ENCODE measurements at regions not wholly inside any gene's neighbourhood (a gene's known extent, or its start where the extent isn't known, plus 50 kb on each side); places are given as distances from the start of the nearest gene placed in this dataset.

- no peak overlapping the region for H3K4me3 ChIP-seq (ENCODE audit: low read length)
- DNase-seq (ENCODE audit: low read depth): no peak
- TF ChIP-seq, protein P1, sequence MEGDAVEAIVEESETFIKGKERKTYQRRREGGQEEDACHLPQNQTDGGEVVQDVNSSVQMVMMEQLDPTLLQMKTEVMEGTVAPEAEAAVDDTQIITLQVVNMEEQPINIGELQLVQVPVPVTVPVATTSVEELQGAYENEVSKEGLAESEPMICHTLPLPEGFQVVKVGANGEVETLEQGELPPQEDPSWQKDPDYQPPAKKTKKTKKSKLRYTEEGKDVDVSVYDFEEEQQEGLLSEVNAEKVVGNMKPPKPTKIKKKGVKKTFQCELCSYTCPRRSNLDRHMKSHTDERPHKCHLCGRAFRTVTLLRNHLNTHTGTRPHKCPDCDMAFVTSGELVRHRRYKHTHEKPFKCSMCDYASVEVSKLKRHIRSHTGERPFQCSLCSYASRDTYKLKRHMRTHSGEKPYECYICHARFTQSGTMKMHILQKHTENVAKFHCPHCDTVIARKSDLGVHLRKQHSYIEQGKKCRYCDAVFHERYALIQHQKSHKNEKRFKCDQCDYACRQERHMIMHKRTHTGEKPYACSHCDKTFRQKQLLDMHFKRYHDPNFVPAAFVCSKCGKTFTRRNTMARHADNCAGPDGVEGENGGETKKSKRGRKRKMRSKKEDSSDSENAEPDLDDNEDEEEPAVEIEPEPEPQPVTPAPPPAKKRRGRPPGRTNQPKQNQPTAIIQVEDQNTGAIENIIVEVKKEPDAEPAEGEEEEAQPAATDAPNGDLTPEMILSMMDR (conservative IDR thresholded peaks at IDR 0.05; ENCODE audit: low read depth, low read length): no peak
These were observed 171.9 kb upstream of the USP25 start for GRCh38 chr21:15557925-15558324.

DNA sequence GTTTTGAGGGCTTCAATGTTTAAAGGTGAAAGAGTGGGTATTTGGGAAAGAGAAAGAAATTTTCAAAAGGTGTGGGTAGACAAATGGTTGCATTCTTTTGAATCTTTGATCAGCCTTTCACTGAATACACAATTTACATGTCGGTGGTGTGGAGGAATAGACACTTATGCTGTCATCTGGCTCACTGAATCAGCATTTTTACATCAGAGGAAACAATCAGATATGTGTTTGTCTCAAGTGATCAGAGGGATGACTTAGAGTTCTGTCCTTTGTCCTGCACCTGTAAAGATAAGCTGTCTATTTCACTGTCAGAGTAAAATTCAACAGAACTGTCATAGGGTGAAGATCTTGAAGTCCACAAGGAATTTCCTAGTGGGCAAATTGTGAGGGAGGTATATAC lies 170.9 kb upstream of the USP25 start:
- DNase-seq (ENCODE audit: low read depth): no peak
- TF ChIP-seq, protein P1 (conservative IDR thresholded peaks at IDR 0.05; ENCODE audit: low read depth, low read length): no peak

DNA sequence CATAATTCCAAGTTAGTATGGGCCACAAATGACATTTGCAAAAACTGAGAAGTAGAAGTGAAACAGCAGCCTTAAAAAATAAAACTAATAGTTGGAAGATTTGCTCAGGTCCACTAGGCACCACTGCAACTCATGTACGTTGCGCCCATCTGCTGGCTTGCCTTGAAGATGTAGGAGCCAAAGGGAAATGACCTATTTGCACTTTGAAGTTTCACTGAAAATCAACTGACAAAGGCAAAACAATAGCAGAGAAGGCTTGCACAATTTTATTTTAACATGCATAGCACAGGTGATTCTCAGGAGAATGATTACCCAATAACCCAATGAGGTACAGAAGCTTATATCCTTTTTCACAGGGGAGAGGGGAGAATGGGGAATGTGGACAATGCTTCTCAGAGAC lies 170.1 kb upstream of the USP25 start:
- H3K4me3 ChIP-seq (ENCODE audit: low read length): no peak overlapping the region
- no peak for DNase-seq (ENCODE audit: low read depth)
- TF ChIP-seq, protein P1 (conservative IDR thresholded peaks at IDR 0.05; ENCODE audit: low read depth, low read length): no peak

More for the DNA sequence above, 170.9 kb upstream of the USP25 start:
- no peak overlapping the region for H3K4me3 ChIP-seq (ENCODE audit: low read length)

DNA sequence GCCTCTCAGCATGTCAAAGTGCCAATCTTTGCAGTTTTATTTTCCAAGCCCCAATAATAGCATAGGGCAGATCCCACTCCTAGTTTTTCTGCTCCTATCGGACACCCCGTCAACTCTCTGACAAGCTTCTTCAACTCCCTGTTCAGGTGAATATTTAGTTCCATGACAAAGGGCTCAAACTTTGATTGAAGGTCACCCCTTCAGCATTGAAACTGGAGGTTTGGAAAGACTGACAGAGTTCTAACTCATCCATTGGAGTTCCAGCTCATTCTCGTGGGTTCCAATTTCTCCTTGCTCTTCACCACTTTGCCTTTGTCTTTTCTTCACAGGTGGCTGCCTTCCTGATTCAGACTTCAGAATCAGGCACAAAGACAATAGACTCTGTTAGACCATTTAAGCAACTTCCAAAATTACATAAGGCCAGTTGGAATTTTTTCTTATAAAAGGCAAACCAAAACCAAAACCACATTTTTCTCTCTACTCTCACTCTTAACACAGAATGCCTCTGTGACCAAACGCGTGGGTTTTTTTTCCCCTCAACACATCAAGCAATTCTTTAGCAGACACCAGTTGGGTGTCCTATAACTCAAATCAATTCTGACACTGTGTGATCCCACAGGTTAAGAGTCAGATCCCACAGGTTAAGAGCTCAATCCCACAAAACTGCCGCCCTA lies 169.3 kb upstream of the USP25 start:
- DNase-seq (ENCODE audit: low read depth): no peak
- TF ChIP-seq, protein P1 (conservative IDR thresholded peaks at IDR 0.05; ENCODE audit: low read depth, low read length): no peak
- no peak overlapping the region for H3K4me3 ChIP-seq (ENCODE audit: low read length)

- TF ChIP-seq, protein P1 (conservative IDR thresholded peaks at IDR 0.05; ENCODE audit: low read depth, low read length): no peak
- no peak overlapping the region for H3K4me3 ChIP-seq (ENCODE audit: low read length)
These were observed 167.0 kb upstream of the USP25 start for GRCh38 chr21:15562748-15563147.

DNA sequence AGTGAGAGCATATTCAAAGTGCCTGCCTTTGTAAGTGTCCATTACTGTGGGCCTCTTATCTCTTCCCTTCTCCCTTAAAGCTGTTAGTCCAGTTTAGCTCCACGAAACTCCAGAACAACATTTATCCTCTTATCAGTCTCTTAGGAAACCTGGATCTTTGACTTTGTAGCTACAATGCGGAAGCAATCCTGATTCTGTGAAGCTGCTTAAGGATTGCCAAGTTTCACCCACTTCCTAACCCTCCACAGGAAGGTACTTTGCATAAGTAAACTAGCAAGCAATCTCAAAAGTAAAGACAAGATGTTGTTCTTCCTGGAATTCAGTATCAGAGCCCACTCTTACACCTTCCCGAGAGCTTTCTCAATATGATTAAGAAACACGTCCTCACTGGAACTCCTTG lies 164.9 kb upstream of the USP25 start:
- H3K4me3 ChIP-seq (ENCODE audit: low read length): no peak overlapping the region
- TF ChIP-seq, protein P1 (conservative IDR thresholded peaks at IDR 0.05; ENCODE audit: low read depth, low read length): no peak
- no peak for DNase-seq (ENCODE audit: low read depth)

More at GRCh38 chr21:15562748-15563147, 167.0 kb upstream of the USP25 start:
- DNase-seq (ENCODE audit: low read depth): no peak

DNA sequence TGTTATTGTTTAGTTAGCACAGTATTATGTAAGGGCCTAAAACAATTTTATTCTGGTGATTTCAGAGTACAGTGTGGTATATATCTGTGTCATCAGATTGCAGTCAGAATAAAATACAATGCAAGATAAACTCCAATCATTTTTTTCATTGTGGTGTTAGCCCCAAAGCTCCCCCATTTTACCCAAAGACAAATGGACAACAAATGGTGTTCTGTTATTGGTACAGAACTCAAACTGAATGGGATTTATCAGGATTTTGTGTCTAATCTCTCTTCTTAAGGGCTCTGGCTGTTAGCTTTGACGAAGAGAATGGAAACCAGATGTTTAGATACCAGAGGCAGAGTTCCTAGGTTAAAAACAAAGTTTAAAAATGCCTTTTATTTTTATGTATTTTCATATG lies 163.1 kb upstream of the USP25 start:
- H3K4me3 ChIP-seq (ENCODE audit: low read length): no peak overlapping the region
- DNase-seq (ENCODE audit: low read depth): no peak
- TF ChIP-seq, protein P1 (conservative IDR thresholded peaks at IDR 0.05; ENCODE audit: low read depth, low read length): no peak

Data from retinal pigment epithelial cell (primary cell).